Mesenchymal stem cell (in vitro differentiated cells and primary cell): ENCODE measurements at regions not wholly inside any gene's neighbourhood (a gene's known extent, or its start where the extent isn't known, plus 50 kb on each side); places are given as distances from the start of the nearest gene placed in this dataset.
"Not testable (repeated sequence)": the region's sequence is repeated elsewhere in the genome, so short reads cannot be mapped to it uniquely, and the experiment has no call there.

Source experiments
- DNase-seq: peaks from one replicate; pipeline ENCODE4 v3.0.0-alpha.2; 2013
- H2AFZ ChIP-seq: one replicate; pipeline ENCODE4 v1.6.1; 2013; ENCODE audit warnings: low read depth, mild to moderate bottlenecking, control low read depth, inconsistent platforms, low read length, moderate library complexity
- H2AK5ac ChIP-seq: 2 replicates; pipeline ENCODE4 v1.6.1; 2013; ENCODE audit warnings: low read length, moderate library complexity, mild to moderate bottlenecking, inconsistent platforms; ENCODE audit not compliant: severe bottlenecking
- H2BK120ac ChIP-seq: one replicate; pipeline ENCODE4 v1.6.1; 2013; ENCODE audit warnings: low read depth, mild to moderate bottlenecking, inconsistent platforms, low read length, moderate library complexity
- H2BK12ac ChIP-seq, 2 experiments: one replicate each; pipeline ENCODE4 v1.6.1; 2013; ENCODE audit warnings: inconsistent platforms in 2 of 2, low read length in 2 of 2, mild to moderate bottlenecking in 2 of 2, moderate library complexity in 2 of 2, control low read depth in 1 of 2
- H2BK15ac ChIP-seq: one replicate; pipeline ENCODE4 v1.6.1; 2013; ENCODE audit warnings: mild to moderate bottlenecking, low read depth, inconsistent platforms; ENCODE audit not compliant: poor library complexity, severe bottlenecking
- H2BK5ac ChIP-seq: 2 replicates; pipeline ENCODE4 v1.6.1; 2013; ENCODE audit warnings: low read depth, mild to moderate bottlenecking, low read length, control low read depth, inconsistent platforms; ENCODE audit not compliant: poor library complexity, severe bottlenecking
- H3K14ac ChIP-seq, 2 experiments: one replicate each; pipeline ENCODE4 v1.6.1; 2013; ENCODE audit warnings: inconsistent platforms in 2 of 2, low read length in 2 of 2, control low read depth in 1 of 2, mild to moderate bottlenecking in 1 of 2, moderate library complexity in 1 of 2
- H3K18ac ChIP-seq, 2 experiments: one replicate each; pipeline ENCODE4 v1.6.1; 2013; ENCODE audit warnings: inconsistent platforms in 2 of 2, low read length in 2 of 2, control low read depth in 1 of 2, low read depth in 1 of 2, mild to moderate bottlenecking in 1 of 2
- H3K23ac ChIP-seq, 2 experiments: one replicate each; pipeline ENCODE4 v1.6.1; 2013; ENCODE audit warnings: inconsistent platforms in 2 of 2, low read length in 2 of 2, mild to moderate bottlenecking in 2 of 2, moderate library complexity in 2 of 2, control low read depth in 1 of 2
- H3K27ac ChIP-seq: 2 replicates; pipeline ENCODE4 v1.5.1; 2013; ENCODE audit warnings: mild to moderate bottlenecking, moderate library complexity, low read length, control low read depth, inconsistent platforms; ENCODE audit not compliant: poor library complexity, severe bottlenecking
- H3K27me3 ChIP-seq, 2 experiments: 2 replicates each; pipeline versions ENCODE4 v1.6.1 to v1.7.0; 2013; ENCODE audit warnings: low read length in 2 of 2, mild to moderate bottlenecking in 2 of 2, moderate library complexity in 2 of 2, control low read depth in 1 of 2, inconsistent platforms in 1 of 2; ENCODE audit not compliant: control insufficient read depth in 1 of 2, insufficient read depth in 1 of 2
- H3K36me3 ChIP-seq, 2 experiments: 2 replicates each; pipeline versions ENCODE4 v1.6.1 to v1.7.0; 2013; ENCODE audit warnings: low read length in 2 of 2, control low read depth in 1 of 2, inconsistent platforms in 1 of 2, low read depth in 1 of 2, mild to moderate bottlenecking in 1 of 2; ENCODE audit not compliant: insufficient read depth in 2 of 2, control insufficient read depth in 1 of 2
- H3K4ac ChIP-seq, 2 experiments: one replicate each; pipeline ENCODE4 v1.6.1; 2013; ENCODE audit warnings: inconsistent platforms in 2 of 2, low read length in 2 of 2, mild to moderate bottlenecking in 2 of 2, moderate library complexity in 2 of 2, control low read depth in 1 of 2, low read depth in 1 of 2
- H3K4me1 ChIP-seq: 2 replicates; pipeline ENCODE4 v1.6.1; 2013; ENCODE audit warnings: low read depth, low read length, control low read depth; ENCODE audit not compliant: control insufficient read depth, insufficient read depth
- H3K4me2 ChIP-seq: 2 replicates; pipeline ENCODE4 v1.6.1; 2013; ENCODE audit warnings: low read length, mild to moderate bottlenecking, inconsistent platforms; ENCODE audit not compliant: poor library complexity, severe bottlenecking
- H3K4me3 ChIP-seq, 2 experiments: 2 replicates each; pipeline versions ENCODE4 v1.5.1 to v1.7.0; 2013; ENCODE audit warnings: low read length in 2 of 2, mild to moderate bottlenecking in 2 of 2, control low read depth in 1 of 2, low read depth in 1 of 2; ENCODE audit not compliant: insufficient read depth in 1 of 2
- H3K79me1 ChIP-seq: replicated peaks from 2 replicates; pipeline ENCODE4 v1.6.1; 2013; ENCODE audit warnings: mild to moderate bottlenecking, control low read depth, low read length, inconsistent platforms; ENCODE audit not compliant: poor library complexity, severe bottlenecking
- H3K9ac ChIP-seq: 2 replicates; pipeline ENCODE4 v1.7.0; 2013; ENCODE audit warnings: mild to moderate bottlenecking, low read length, moderate library complexity
- H3K9me3 ChIP-seq: 2 replicates; pipeline ENCODE4 v1.7.0; 2013; ENCODE audit warnings: mild to moderate bottlenecking, low read length; ENCODE audit not compliant: control insufficient read depth
- H4K8ac ChIP-seq: one replicate; pipeline ENCODE4 v1.6.1; 2013; ENCODE audit warnings: inconsistent platforms, mild to moderate bottlenecking, low read length, moderate library complexity
- H4K91ac ChIP-seq: one replicate; pipeline ENCODE4 v1.6.1; 2013; ENCODE audit warnings: mild to moderate bottlenecking, low read length, inconsistent platforms
- WGBS: methylation state at CpG from one replicate; pipeline ENCODE4 v1.1.7; 2013; ENCODE audit warnings: mixed read lengths; 5-methylcytosine and 5-hydroxymethylcytosine counted together

- not testable (repeated sequence) for H3K9ac ChIP-seq, H2AK5ac ChIP-seq, H2BK12ac ChIP-seq, DNase-seq, H3K36me3 ChIP-seq, H4K91ac ChIP-seq, H3K18ac ChIP-seq, H3K4me3 ChIP-seq, H3K27me3 ChIP-seq, H3K4me2 ChIP-seq, H3K9me3 ChIP-seq, H3K79me1 ChIP-seq, H3K23ac ChIP-seq, H4K8ac ChIP-seq, H2AFZ ChIP-seq, H3K4me1 ChIP-seq, H3K27ac ChIP-seq, H3K4ac ChIP-seq, H2BK15ac ChIP-seq, H2BK120ac ChIP-seq, H3K14ac ChIP-seq, H2BK5ac ChIP-seq
- 88% methylated on average over 17 of the region's 29 CpGs for WGBS
These were observed 71.8 kb downstream of the TMEM121 start for GRCh38 chr14:105598040-105598763.

- not testable (repeated sequence) for H3K4me2 ChIP-seq, H3K36me3 ChIP-seq, H4K8ac ChIP-seq, H2AFZ ChIP-seq, H3K27me3 ChIP-seq, H3K9me3 ChIP-seq, H3K9ac ChIP-seq, H2BK5ac ChIP-seq, DNase-seq, H3K14ac ChIP-seq, H3K4ac ChIP-seq, H3K4me1 ChIP-seq, H3K79me1 ChIP-seq, H3K27ac ChIP-seq, H2AK5ac ChIP-seq, H2BK12ac ChIP-seq, H2BK15ac ChIP-seq, H3K23ac ChIP-seq, H3K4me3 ChIP-seq, H2BK120ac ChIP-seq, H4K91ac ChIP-seq, H3K18ac ChIP-seq
- 57% methylated on average over 8 of the region's 26 CpGs for WGBS
These were observed 72.7 kb downstream of the TMEM121 start for GRCh38 chr14:105598925-105599586.

DNA sequence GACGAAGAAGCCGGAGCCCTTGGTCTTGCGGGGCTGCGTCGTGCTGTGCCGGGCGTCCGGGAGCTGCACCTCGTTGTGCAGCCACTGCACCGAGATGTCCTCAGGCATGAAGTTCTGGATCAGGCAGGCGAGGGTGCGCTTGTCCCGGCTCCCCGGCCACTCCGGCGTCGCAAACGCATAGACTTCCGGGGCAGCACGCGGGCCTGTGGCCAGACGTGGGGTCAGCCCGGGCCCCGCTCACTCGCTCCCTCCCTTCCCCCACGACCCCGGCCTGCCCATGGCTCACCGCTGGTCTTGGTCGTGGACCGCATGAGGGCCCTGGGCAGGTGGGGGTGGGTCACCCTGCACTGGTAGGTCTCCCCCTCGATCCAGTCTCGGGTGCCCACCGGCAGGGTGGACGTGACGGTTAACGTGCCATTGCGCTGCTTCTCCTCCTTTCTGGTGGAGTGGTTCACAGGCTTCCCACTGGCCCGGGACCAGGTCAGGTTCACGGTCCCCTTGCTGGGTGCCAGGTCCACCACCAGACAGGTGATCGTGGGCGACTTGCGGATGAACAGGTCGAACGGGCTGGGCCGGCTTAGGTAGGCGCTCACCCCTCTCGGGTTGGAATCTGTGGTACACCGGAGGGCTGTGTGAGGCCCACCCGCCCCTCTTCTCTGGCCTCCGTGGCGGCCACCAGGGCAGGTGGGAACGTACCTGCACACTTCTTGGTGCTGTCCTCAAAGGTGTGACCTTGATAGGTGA, 74.0 kb downstream of the TMEM121 start:
- not testable (repeated sequence) for H3K9me3 ChIP-seq

GRCh38 chr14:105600939-105601359, 74.6 kb downstream of the TMEM121 start:
- no peak overlapping the region for H2BK5ac ChIP-seq
- DNase-seq: no peak
- 69% methylated on average over 19 of the region's 19 CpGs for WGBS
- H4K91ac ChIP-seq: no peak overlapping the region
- H3K14ac ChIP-seq: no peak overlapping the region
- no peak overlapping the region for H3K9ac ChIP-seq
- H3K18ac ChIP-seq: no peak overlapping the region
- H3K4ac ChIP-seq: no peak overlapping the region
- no peaks in the 10 kb centered on the region for H3K36me3 ChIP-seq
- no peaks in the 10 kb centered on the region for H3K79me1 ChIP-seq
- no peak overlapping the region for H4K8ac ChIP-seq
- no peak overlapping the region for H2AK5ac ChIP-seq
- no peak overlapping the region for H2BK12ac ChIP-seq
- H3K27ac ChIP-seq: no peak overlapping the region
- peaks cover 2% of the 10 kb centered on the region for H3K4me1 ChIP-seq
- no peaks in the 10 kb centered on the region for H3K9me3 ChIP-seq
- no peak overlapping the region for H3K4me3 ChIP-seq
- H2BK120ac ChIP-seq: no peak overlapping the region
- no peak overlapping the region for H3K23ac ChIP-seq
- no peak overlapping the region for H2AFZ ChIP-seq
- H3K27me3 ChIP-seq: no peaks in the 10 kb centered on the region
- H2BK15ac ChIP-seq: no peak overlapping the region
- no peak overlapping the region for H3K4me2 ChIP-seq

More for the DNA sequence above, 74.0 kb downstream of the TMEM121 start:
- not testable (repeated sequence) for H3K4me1 ChIP-seq, H2AK5ac ChIP-seq, H3K14ac ChIP-seq, H2BK15ac ChIP-seq, H3K79me1 ChIP-seq, H3K27ac ChIP-seq, H3K18ac ChIP-seq, H3K9ac ChIP-seq, H4K91ac ChIP-seq, DNase-seq, H3K27me3 ChIP-seq, H4K8ac ChIP-seq, H2BK12ac ChIP-seq, H2BK5ac ChIP-seq, H3K4me2 ChIP-seq, H2AFZ ChIP-seq, H3K4me3 ChIP-seq, H3K4ac ChIP-seq, H3K36me3 ChIP-seq, H2BK120ac ChIP-seq, H3K23ac ChIP-seq
- 89% methylated on average over 47 of the region's 52 CpGs for WGBS
